ENCODE measurements at regions not wholly inside any gene's neighbourhood (a gene's known extent, or its start where the extent isn't known, plus 50 kb on each side); places are given as distances from the start of the nearest gene placed in this dataset.
A peak's percentile ranks its signal among the peaks of the same experiment; 100 is the strongest.

DNA sequence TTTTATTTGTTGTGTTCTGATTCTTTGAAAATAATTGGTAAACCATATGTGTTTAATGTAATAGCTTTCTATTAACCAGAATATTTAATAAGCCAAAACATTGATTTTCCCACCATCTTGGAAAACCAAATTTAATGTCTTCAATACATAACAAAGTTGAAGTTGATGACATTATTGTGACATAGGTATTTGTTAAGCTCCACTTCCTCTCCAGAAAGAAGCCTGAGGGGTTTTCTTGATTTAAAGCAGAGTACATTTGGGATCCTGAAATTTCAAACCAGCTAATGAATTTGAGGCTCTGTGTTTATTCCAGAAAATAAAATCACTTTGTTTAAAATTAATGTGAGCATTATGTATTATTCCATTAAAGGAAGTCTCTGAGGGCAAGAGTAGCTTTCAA is 106.3 kb downstream of the PERP start:
- peak in 1 of 6 donors; percentile 16 for DNase-seq (ENCODE audit: low read depth in 4 of 6, low spot score in 6 of 6)
- peaks cover 3% of the 10 kb centered on the region for H3K9me3 ChIP-seq (ENCODE audit: control insufficient read depth, insufficient read depth, low read length)
- no peaks in the 10 kb centered on the region for H3K27me3 ChIP-seq (ENCODE audit: control insufficient read depth, insufficient read depth, low read length)
- no peaks in the 10 kb centered on the region for H3K36me3 ChIP-seq (ENCODE audit: control insufficient read depth, insufficient read depth, low read length)
- no peak overlapping the region for H3K4me3 ChIP-seq (ENCODE audit: low read depth, low read length)
- no peaks in the 10 kb centered on the region for H3K4me1 ChIP-seq (ENCODE audit: control insufficient read depth, insufficient read depth, low read length)
- H3K27ac ChIP-seq (ENCODE audit: low read depth, low read length), result no peak overlapping the region

DNA sequence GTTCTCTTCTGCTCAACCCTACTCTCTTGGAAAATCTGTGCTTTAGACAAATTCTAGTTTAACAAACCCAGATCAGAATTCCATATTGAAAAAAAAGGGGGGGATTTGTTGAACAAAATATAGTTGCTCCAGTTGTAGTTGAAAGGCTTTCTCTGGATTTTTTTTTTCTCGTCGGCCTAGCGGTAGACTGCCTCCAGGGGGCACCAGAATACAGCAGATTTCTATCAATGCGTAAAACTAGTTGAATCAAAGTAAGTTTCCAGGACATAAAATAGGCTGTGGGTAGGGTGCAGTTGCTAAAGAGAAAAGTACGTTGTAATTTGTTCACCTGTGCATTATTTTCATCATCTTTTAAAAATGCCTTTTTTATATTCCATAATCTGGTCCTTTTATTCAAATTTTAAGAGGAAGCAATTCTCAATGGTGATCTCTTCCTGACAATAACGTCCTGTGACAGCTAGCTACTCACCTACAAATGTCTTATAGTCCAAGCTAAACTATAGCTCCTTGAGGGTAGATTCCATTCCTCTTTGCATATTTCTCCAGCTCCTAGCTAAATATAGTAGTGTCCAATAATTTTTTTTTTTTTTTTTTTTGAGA is 105.4 kb downstream of the PERP start:
- 27% methylated on average over 3 of the region's 6 CpGs for WGBS (ENCODE audit: insufficient coverage)
- H3K4me3 ChIP-seq (ENCODE audit: low read depth, low read length), result no peak overlapping the region
- H3K27me3 ChIP-seq (ENCODE audit: control insufficient read depth, insufficient read depth, low read length), result no peaks in the 10 kb centered on the region
- H3K27ac ChIP-seq (ENCODE audit: low read depth, low read length), result no peak overlapping the region
- H3K36me3 ChIP-seq (ENCODE audit: control insufficient read depth, insufficient read depth, low read length), result no peaks in the 10 kb centered on the region
- H3K4me1 ChIP-seq (ENCODE audit: control insufficient read depth, insufficient read depth, low read length), result no peaks in the 10 kb centered on the region
- peak in 5 of 6 donors; percentile 30 to 90 (median 57) for DNase-seq (ENCODE audit: low read depth in 4 of 6, low spot score in 6 of 6)
- H3K9me3 ChIP-seq (ENCODE audit: control insufficient read depth, insufficient read depth, low read length), result peaks cover 3% of the 10 kb centered on the region

DNA sequence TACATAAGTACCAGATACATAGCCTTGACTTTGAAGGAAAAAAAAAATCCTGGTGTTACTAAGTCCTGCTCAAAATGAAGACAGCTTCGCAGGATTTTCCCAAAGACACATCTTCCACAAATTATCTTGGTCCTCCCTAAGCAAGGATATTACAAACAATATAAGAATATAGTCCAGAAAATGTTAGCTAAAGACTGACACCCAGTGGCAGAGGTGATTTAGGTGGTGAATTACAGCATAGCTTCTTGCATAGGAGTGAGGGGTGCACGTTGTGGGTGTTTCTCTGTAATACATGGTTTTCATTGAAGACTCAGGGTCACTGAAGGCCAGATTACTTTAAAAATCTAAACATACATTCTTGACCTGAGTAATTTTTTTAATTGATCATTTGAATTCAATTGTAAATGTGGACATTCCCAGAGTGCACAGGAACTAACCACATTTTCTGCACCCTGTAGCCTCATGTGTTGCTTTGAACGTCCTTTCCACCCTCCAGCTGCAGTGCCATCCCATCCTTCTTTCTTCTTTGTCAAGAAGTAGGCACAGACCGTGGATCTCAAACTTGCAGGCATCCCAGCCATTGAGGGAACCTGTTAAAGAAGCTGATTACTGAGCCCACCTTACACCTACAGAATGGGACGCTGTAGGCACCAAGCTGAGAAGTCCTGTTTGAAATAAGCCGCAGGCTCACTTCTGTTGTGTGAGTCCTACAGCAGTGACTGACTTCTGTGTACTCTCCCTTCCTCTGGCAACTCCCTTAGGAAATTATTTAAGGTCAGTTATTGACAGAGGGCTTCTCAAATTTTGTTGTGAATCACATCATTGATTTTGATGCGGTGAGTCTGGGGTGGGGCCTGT is 102.6 kb downstream of the PERP start:
- no peak overlapping the region for H3K27ac ChIP-seq (ENCODE audit: low read depth, low read length)
- WGBS (ENCODE audit: insufficient coverage), result 52% methylated on average over 4 of the region's 7 CpGs
- no peak overlapping the region for H3K4me3 ChIP-seq (ENCODE audit: low read depth, low read length)
- H3K36me3 ChIP-seq (ENCODE audit: control insufficient read depth, insufficient read depth, low read length), result no peaks in the 10 kb centered on the region
- H3K27me3 ChIP-seq (ENCODE audit: control insufficient read depth, insufficient read depth, low read length), result no peaks in the 10 kb centered on the region
- no peaks in the 10 kb centered on the region for H3K9me3 ChIP-seq (ENCODE audit: control insufficient read depth, insufficient read depth, low read length)
- no peaks in the 10 kb centered on the region for H3K4me1 ChIP-seq (ENCODE audit: control insufficient read depth, insufficient read depth, low read length)
- DNase-seq (ENCODE audit: low read depth in 4 of 6, low spot score in 6 of 6), result peak in 3 of 6 donors; percentile 12 to 75 (median 58)

DNA sequence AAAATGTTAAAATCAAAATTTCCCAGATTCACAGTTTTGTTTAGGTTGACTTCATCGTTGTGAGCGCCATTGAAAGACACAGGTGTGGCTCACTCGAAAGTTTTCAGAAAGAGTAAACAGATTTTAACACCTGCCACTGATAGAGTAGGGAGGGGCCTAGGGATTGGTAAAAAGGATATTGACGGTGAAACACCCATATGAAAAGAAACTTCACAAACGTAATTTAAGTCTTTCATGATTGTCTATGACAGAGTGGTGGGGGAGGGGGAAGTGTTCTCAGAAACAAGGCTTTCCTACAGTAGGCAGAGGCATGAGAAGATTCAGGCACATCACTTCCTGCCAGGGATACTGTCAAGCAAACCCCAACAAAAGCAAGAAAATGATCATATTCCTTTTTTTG is 101.4 kb downstream of the PERP start:
- no peaks in the 10 kb centered on the region for H3K27me3 ChIP-seq (ENCODE audit: control insufficient read depth, insufficient read depth, low read length)
- no peak for DNase-seq (ENCODE audit: low read depth in 4 of 6, low spot score in 6 of 6)
- no peaks in the 10 kb centered on the region for H3K9me3 ChIP-seq (ENCODE audit: control insufficient read depth, insufficient read depth, low read length)
- no peak overlapping the region for H3K4me3 ChIP-seq (ENCODE audit: low read depth, low read length)
- no peaks in the 10 kb centered on the region for H3K4me1 ChIP-seq (ENCODE audit: control insufficient read depth, insufficient read depth, low read length)
- 80% methylated on average over 1 of the region's 5 CpGs for WGBS (ENCODE audit: insufficient coverage)
- H3K36me3 ChIP-seq (ENCODE audit: control insufficient read depth, insufficient read depth, low read length), result no peaks in the 10 kb centered on the region
- H3K27ac ChIP-seq (ENCODE audit: low read depth, low read length), result no peak overlapping the region

DNA sequence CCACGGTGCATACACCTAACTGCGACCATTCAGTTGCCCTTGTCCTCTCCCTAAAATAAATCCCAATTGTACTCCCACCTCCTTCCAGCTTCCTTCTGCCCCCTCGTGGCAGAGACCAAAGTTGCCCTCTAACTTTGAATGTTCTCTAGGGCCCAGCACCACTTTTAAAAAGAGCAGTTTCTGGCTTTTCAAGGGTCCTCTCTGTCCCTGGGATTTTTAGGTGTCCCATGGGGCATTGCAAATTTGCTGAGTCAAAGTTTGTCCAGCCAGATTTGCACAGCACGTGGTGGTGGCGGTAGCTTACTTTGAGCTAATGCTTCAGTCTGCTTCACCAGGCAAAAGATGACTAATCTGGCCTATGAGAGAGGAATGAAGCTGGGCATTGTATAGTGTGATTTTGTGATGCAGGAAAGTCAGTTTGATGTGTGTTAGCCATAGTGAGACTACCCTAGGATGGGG is 100.2 kb downstream of the PERP start:
- WGBS (ENCODE audit: insufficient coverage), result 14% methylated on average over 3 of the region's 5 CpGs
- H3K27me3 ChIP-seq (ENCODE audit: control insufficient read depth, insufficient read depth, low read length), result no peaks in the 10 kb centered on the region
- no peak for DNase-seq (ENCODE audit: low read depth in 4 of 6, low spot score in 6 of 6)
- no peaks in the 10 kb centered on the region for H3K4me1 ChIP-seq (ENCODE audit: control insufficient read depth, insufficient read depth, low read length)
- H3K27ac ChIP-seq (ENCODE audit: low read depth, low read length), result no peak overlapping the region
- no peaks in the 10 kb centered on the region for H3K36me3 ChIP-seq (ENCODE audit: control insufficient read depth, insufficient read depth, low read length)
- no peak overlapping the region for H3K4me3 ChIP-seq (ENCODE audit: low read depth, low read length)
- H3K9me3 ChIP-seq (ENCODE audit: control insufficient read depth, insufficient read depth, low read length), result no peaks in the 10 kb centered on the region

DNA sequence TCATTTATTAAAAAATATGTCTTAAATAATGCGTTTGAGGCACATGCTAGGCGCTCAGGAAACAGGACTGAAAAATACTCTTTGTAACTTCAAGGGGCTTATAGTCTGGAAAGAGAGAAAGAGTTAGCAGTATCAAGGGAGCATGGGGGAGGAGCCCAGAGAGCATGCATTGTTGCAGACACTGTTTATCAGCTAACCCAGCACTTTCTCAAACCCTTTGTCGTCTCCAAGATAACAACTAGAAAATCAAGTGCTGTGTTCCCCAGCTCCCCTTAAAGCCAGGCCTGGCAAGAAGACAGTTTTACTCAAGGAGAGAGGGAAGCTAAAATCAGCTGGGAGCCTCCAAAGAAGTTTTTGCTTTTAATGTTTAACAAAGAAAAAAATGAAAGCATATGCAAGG is 98.4 kb downstream of the PERP start:
- Histone ChIP-seq H3K4me1 (ENCODE audit: control insufficient read depth, insufficient read depth, low read length) (no peaks in the 10 kb centered on the region), H3K4me3 (ENCODE audit: low read depth, low read length) (no peak overlapping the region), H3K36me3 (ENCODE audit: control insufficient read depth, insufficient read depth, low read length) (no peaks in the 10 kb centered on the region), H3K9me3 (ENCODE audit: control insufficient read depth, insufficient read depth, low read length) (no peaks in the 10 kb centered on the region), H3K27me3 (ENCODE audit: control insufficient read depth, insufficient read depth, low read length) (no peaks in the 10 kb centered on the region), H3K27ac (ENCODE audit: low read depth, low read length) (no peak overlapping the region)
- WGBS (ENCODE audit: insufficient coverage), result 90% methylated on average over 2 of the region's 3 CpGs
- no peak for DNase-seq (ENCODE audit: low read depth in 4 of 6, low spot score in 6 of 6)

DNA sequence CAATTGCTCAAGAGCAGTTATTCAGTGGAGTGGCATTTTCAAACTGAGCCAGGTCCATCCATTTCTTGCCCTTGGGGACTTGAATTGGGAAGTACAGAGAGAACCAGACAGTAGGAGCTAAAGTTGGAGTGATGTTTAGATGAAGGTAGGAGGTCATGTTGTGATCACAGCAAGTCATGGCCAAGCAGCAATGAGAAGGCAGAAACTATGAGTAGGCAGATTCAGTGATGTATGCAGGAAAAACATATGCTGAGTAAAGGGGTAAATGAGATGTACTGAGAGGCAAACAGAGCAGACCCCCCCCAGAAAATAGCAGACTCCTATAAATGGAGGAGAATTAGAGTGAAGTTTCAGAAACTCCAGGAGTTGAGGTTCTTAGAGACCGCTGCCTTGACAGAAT is 95.8 kb downstream of the PERP start:
- H3K9me3 ChIP-seq (ENCODE audit: control insufficient read depth, insufficient read depth, low read length), result no peaks in the 10 kb centered on the region
- H3K27ac ChIP-seq (ENCODE audit: low read depth, low read length), result no peak overlapping the region
- WGBS (ENCODE audit: insufficient coverage), result no CpG with 5 or more reads among the region's 1 CpG
- H3K27me3 ChIP-seq (ENCODE audit: control insufficient read depth, insufficient read depth, low read length), result no peaks in the 10 kb centered on the region
- H3K4me3 ChIP-seq (ENCODE audit: low read depth, low read length), result no peak overlapping the region
- no peaks in the 10 kb centered on the region for H3K4me1 ChIP-seq (ENCODE audit: control insufficient read depth, insufficient read depth, low read length)
- no peak for DNase-seq (ENCODE audit: low read depth in 4 of 6, low spot score in 6 of 6)
- no peaks in the 10 kb centered on the region for H3K36me3 ChIP-seq (ENCODE audit: control insufficient read depth, insufficient read depth, low read length)

DNA sequence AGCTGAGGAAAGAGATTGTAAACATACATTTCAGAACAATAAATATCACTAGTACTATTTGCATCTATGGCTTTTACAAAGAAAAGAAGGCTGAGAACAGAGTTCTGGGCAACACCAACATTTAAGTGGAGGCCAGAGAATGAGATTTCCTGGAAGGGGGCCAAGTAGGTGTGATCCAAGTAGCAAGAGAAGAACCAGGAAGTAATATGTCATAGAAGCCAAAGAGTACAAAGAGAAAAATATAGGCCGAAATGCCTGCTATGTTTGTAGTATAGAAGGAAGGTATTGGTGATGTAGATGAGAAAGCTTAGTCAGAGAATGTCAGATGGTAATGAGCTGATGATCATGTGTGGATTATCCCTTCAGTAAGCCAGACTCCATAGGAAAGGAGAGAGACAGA is 94.5 kb downstream of the PERP start:
- Histone ChIP-seq H3K27ac (ENCODE audit: low read depth, low read length) (no peak overlapping the region), H3K27me3 (ENCODE audit: control insufficient read depth, insufficient read depth, low read length) (no peaks in the 10 kb centered on the region), H3K36me3 (ENCODE audit: control insufficient read depth, insufficient read depth, low read length) (no peaks in the 10 kb centered on the region), H3K4me3 (ENCODE audit: low read depth, low read length) (no peak overlapping the region), H3K4me1 (ENCODE audit: control insufficient read depth, insufficient read depth, low read length) (no peaks in the 10 kb centered on the region), H3K9me3 (ENCODE audit: control insufficient read depth, insufficient read depth, low read length) (no peaks in the 10 kb centered on the region)
- no peak for DNase-seq (ENCODE audit: low read depth in 4 of 6, low spot score in 6 of 6)
- 100% methylated on average over 1 of the region's 1 CpG for WGBS (ENCODE audit: insufficient coverage)

DNA sequence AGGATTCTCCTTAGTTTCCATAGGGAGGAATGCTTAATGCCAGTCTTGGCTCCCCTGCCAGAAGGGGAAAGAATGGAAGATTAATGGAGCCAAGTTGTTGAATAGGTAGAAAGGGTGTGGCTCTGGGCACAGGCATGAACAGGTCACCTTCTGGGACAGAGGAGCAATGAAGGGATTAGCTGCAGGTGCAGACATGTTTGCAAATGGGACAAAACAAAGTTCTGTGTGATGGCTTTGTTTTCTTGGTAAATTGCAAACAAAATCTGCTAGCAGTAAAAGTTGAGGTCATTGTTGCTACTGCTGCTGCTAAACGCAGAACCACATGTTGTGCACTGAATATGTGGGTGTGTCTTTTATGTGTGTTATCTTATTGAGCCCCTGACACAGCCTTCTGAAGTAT is 93.3 kb downstream of the PERP start:
- Histone ChIP-seq H3K36me3 (ENCODE audit: control insufficient read depth, insufficient read depth, low read length) (no peaks in the 10 kb centered on the region), H3K27me3 (ENCODE audit: control insufficient read depth, insufficient read depth, low read length) (no peaks in the 10 kb centered on the region), H3K4me1 (ENCODE audit: control insufficient read depth, insufficient read depth, low read length) (no peaks in the 10 kb centered on the region), H3K27ac (ENCODE audit: low read depth, low read length) (no peak overlapping the region), H3K9me3 (ENCODE audit: control insufficient read depth, insufficient read depth, low read length) (no peaks in the 10 kb centered on the region), H3K4me3 (ENCODE audit: low read depth, low read length) (no peak overlapping the region)
- WGBS (ENCODE audit: insufficient coverage), result 50% methylated on average over 1 of the region's 1 CpG
- DNase-seq (ENCODE audit: low read depth in 4 of 6, low spot score in 6 of 6), result no peak

DNA sequence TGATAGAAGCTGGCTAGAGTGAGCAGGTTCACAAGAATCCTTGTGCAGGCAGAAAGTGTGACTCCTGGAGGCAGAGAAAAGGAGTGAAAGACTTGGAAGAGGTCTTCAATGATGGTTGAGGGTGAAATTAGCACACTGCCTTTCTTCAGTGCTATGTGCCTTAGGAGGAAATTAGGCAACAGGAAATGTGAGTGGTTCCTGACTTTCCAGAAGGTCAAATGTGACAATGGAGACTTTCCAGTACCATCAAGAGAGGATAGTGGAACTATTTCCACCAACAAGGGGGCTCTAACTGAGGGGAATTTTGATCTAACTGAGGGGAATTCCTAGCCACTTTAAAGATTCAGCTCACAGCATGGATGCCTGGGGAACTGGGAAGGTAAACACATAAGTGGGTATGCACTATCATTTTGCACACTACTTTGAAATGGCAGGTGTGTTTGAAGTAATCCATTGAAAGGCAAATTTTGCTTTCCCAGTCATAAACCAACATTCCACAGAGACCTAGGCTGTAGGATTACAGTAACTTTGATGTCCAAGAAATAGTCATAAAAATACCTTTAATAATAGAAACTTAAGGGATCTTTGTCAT is 90.0 kb downstream of the PERP start:
- Histone ChIP-seq H3K9me3 (ENCODE audit: control insufficient read depth, insufficient read depth, low read length) (no peaks in the 10 kb centered on the region), H3K4me3 (ENCODE audit: low read depth, low read length) (no peak overlapping the region), H3K27me3 (ENCODE audit: control insufficient read depth, insufficient read depth, low read length) (no peaks in the 10 kb centered on the region), H3K27ac (ENCODE audit: low read depth, low read length) (no peak overlapping the region), H3K36me3 (ENCODE audit: control insufficient read depth, insufficient read depth, low read length) (no peaks in the 10 kb centered on the region), H3K4me1 (ENCODE audit: control insufficient read depth, insufficient read depth, low read length) (no peaks in the 10 kb centered on the region)
- no peak for DNase-seq (ENCODE audit: low read depth in 4 of 6, low spot score in 6 of 6)

All from spinal cord (tissue), 9 donors.